GM19025 (cell line): ENCODE measurements at regions not wholly inside any gene's neighbourhood (a gene's known extent, or its start where the extent isn't known, plus 50 kb on each side); places are given as distances from the start of the nearest gene placed in this dataset.

Experiments
- ATAC-seq: cut with Tn5 transposase; IDR thresholded peaks from one replicate; pipeline ENCODE4 v1.9.1; 2021; ENCODE audit warnings: mild to moderate bottlenecking, low read depth, moderate library complexity; ENCODE audit not compliant: unreplicated experiment

- ATAC-seq = no peak
Observed at GRCh38 chr14:25110106-25110505, 60.2 kb upstream of the STXBP6 start.

- ATAC-seq = no peak
Observed at GRCh38 chr14:25108959-25109358, 59.0 kb upstream of the STXBP6 start.

DNA sequence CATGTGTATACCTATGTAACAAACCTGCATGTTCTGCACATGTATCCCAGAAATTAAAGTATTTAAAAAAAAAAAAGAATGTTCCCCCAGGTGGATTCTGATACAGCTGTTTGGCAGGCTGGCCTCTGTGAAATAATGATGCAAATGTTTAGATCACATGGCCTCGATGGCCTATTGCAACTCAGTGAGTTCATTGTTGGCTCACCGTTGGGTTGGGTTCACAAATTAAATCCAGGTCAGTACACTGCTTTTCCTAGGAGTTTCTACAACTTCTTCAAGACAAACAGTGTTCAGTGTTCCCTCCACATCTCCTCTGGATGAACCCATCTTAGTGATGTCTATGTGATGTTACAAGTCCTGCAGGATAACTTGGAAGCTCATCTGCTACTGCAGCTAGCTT, 58.3 kb upstream of the STXBP6 start:
- ATAC-seq = no peak

GRCh38 chr14:25103820-25104219, 53.9 kb upstream of the STXBP6 start:
- ATAC-seq = no peak

- no peak for ATAC-seq
Observed at GRCh38 chr14:25103271-25103670, 53.3 kb upstream of the STXBP6 start.

GRCh38 chr14:25102788-25103187, 52.8 kb upstream of the STXBP6 start:
- ATAC-seq = no peak

- no peak for ATAC-seq
Observed at GRCh38 chr14:25101276-25101675, 51.3 kb upstream of the STXBP6 start.
